ENCODE measurements at regions not wholly inside any gene's neighbourhood (a gene's known extent, or its start where the extent isn't known, plus 50 kb on each side); places are given as distances from the start of the nearest gene placed in this dataset.
A peak's percentile ranks its signal among the peaks of the same experiment; 100 is the strongest.

GRCh38 chr1:244318512-244318911 is 133.2 kb downstream of the ADSS2 start:
- Histone ChIP-seq H3K18ac (ENCODE audit: low read depth in 1 of 2, low read length in 2 of 2) (peak overlapping the region in 1 of 2 experiments; percentile 28), H2BK5ac (ENCODE audit: low read depth, low read length, poor library complexity, severe bottlenecking) (no peak overlapping the region), H3K27ac (ENCODE audit: low read length, poor library complexity, severe bottlenecking) (no peak overlapping the region), H3K36me3 (ENCODE audit: control insufficient read depth in 1 of 2, insufficient read depth in 2 of 2, low read depth in 1 of 2, low read length in 2 of 2) (no peaks in the 10 kb centered on the region), H3K14ac (ENCODE audit: low read length in 2 of 2) (no peak overlapping the region), H2AFZ (ENCODE audit: low read depth, low read length) (no peak overlapping the region), H3K23ac (ENCODE audit: low read length in 2 of 2) (no peak overlapping the region), H3K4me2 (ENCODE audit: low read length, poor library complexity, severe bottlenecking) (no peak overlapping the region), H2AK5ac (ENCODE audit: low read length, severe bottlenecking) (no peak overlapping the region), H3K9ac (ENCODE audit: low read length) (no peak overlapping the region), H2BK120ac (ENCODE audit: low read depth, low read length) (no peak overlapping the region), H4K8ac (ENCODE audit: low read length) (peak overlapping the region; percentile 53), H3K4me1 (ENCODE audit: control insufficient read depth, insufficient read depth, low read depth, low read length) (no peaks in the 10 kb centered on the region), H4K91ac (ENCODE audit: low read length) (peak overlapping the region; percentile 65), H2BK12ac (ENCODE audit: low read length in 2 of 2) (peak overlapping the region in 1 of 2 experiments; percentile 49), H3K79me1 (replicated peaks; ENCODE audit: low read length, poor library complexity, severe bottlenecking) (no peaks in the 10 kb centered on the region), H2BK15ac (ENCODE audit: low read depth, poor library complexity, severe bottlenecking) (no peak overlapping the region), H3K9me3 (ENCODE audit: control insufficient read depth, low read length) (no peaks in the 10 kb centered on the region), H3K4me3 (ENCODE audit: insufficient read depth in 1 of 2, low read depth in 1 of 2, low read length in 2 of 2) (no peak overlapping the region), H3K4ac (ENCODE audit: low read depth in 1 of 2, low read length in 2 of 2) (peak overlapping the region in 1 of 2 experiments; percentile 51), H3K27me3 (ENCODE audit: control insufficient read depth in 1 of 2, insufficient read depth in 1 of 2, low read length in 2 of 2) (no peaks in the 10 kb centered on the region)
- 98% methylated on average over 5 of the region's 5 CpGs for WGBS
- DNase-seq: no peak

GRCh38 chr1:244319283-244320132 is 132.2 kb downstream of the ADSS2 start:
- peak overlapping the region; percentile 14 to 30 for H3K18ac ChIP-seq (ENCODE audit: low read depth in 1 of 2, low read length in 2 of 2)
- peak overlapping the region; percentile 19 for H4K8ac ChIP-seq (ENCODE audit: low read length)
- H3K4me2 ChIP-seq (ENCODE audit: low read length, poor library complexity, severe bottlenecking): no peak overlapping the region
- no peak overlapping the region for H2BK120ac ChIP-seq (ENCODE audit: low read depth, low read length)
- no peaks in the 10 kb centered on the region for H3K4me1 ChIP-seq (ENCODE audit: control insufficient read depth, insufficient read depth, low read depth, low read length)
- no peak overlapping the region for H3K14ac ChIP-seq (ENCODE audit: low read length in 2 of 2)
- no peak overlapping the region for H2BK5ac ChIP-seq (ENCODE audit: low read depth, low read length, poor library complexity, severe bottlenecking)
- H3K9me3 ChIP-seq (ENCODE audit: control insufficient read depth, low read length): no peaks in the 10 kb centered on the region
- H3K27ac ChIP-seq (ENCODE audit: low read length, poor library complexity, severe bottlenecking): no peak overlapping the region
- no peak overlapping the region for H3K4me3 ChIP-seq (ENCODE audit: insufficient read depth in 1 of 2, low read depth in 1 of 2, low read length in 2 of 2)
- no peak overlapping the region for H2BK12ac ChIP-seq (ENCODE audit: low read length in 2 of 2)
- no peak overlapping the region for H2AFZ ChIP-seq (ENCODE audit: low read depth, low read length)
- peak; percentile 83 for DNase-seq
- no peak overlapping the region for H2AK5ac ChIP-seq (ENCODE audit: low read length, severe bottlenecking)
- H3K27me3 ChIP-seq (ENCODE audit: control insufficient read depth in 1 of 2, insufficient read depth in 1 of 2, low read length in 2 of 2): no peaks in the 10 kb centered on the region
- H2BK15ac ChIP-seq (ENCODE audit: low read depth, poor library complexity, severe bottlenecking): no peak overlapping the region
- no peaks in the 10 kb centered on the region for H3K36me3 ChIP-seq (ENCODE audit: control insufficient read depth in 1 of 2, insufficient read depth in 2 of 2, low read depth in 1 of 2, low read length in 2 of 2)
- no peak overlapping the region for H4K91ac ChIP-seq (ENCODE audit: low read length)
- no peak overlapping the region for H3K23ac ChIP-seq (ENCODE audit: low read length in 2 of 2)
- peak overlapping the region; percentile 67 for H3K9ac ChIP-seq (ENCODE audit: low read length)
- no peak overlapping the region for H3K4ac ChIP-seq (ENCODE audit: low read depth in 1 of 2, low read length in 2 of 2)
- no peaks in the 10 kb centered on the region for H3K79me1 ChIP-seq (replicated peaks; ENCODE audit: low read length, poor library complexity, severe bottlenecking)
- WGBS: 77% methylated on average over 8 of the region's 9 CpGs

DNA sequence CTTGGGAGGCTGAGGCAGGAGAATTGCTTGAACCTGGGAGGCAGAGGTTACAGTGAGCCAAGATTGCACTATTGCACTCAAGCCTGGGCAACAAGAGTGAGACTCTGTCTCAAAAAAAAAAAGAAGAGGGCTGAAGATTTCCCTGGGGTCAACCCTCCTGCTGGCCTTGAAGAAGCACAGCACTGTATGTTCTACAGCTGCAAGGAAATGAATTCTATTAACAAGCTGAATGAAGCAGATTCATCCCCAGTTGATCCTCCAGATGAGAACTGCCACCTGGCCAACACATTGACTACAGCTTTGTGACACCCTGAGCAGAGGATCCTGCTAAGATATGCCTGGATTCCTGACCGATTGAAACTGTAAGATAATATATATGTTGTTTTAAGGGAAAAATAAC is 129.5 kb downstream of the ADSS2 start:
- no CpG with 5 or more reads among the region's 1 CpG for WGBS
- Histone ChIP-seq H3K9me3 (ENCODE audit: control insufficient read depth, low read length) (peaks cover under 1% of the 10 kb centered on the region), H2AFZ (ENCODE audit: low read depth, low read length) (no peak overlapping the region), H2BK12ac (ENCODE audit: low read length in 2 of 2) (peak overlapping the region; percentile 93 to 94), H4K8ac (ENCODE audit: low read length) (no peak overlapping the region), H3K4me1 (ENCODE audit: control insufficient read depth, insufficient read depth, low read depth, low read length) (no peaks in the 10 kb centered on the region), H3K9ac (ENCODE audit: low read length) (peak overlapping the region; percentile 81), H3K23ac (ENCODE audit: low read length in 2 of 2) (no peak overlapping the region), H4K91ac (ENCODE audit: low read length) (peak overlapping the region; percentile 83), H2BK15ac (ENCODE audit: low read depth, poor library complexity, severe bottlenecking) (no peak overlapping the region), H3K36me3 (ENCODE audit: control insufficient read depth in 1 of 2, insufficient read depth in 2 of 2, low read depth in 1 of 2, low read length in 2 of 2) (no peaks in the 10 kb centered on the region), H3K79me1 (replicated peaks; ENCODE audit: low read length, poor library complexity, severe bottlenecking) (no peaks in the 10 kb centered on the region), H3K18ac (ENCODE audit: low read depth in 1 of 2, low read length in 2 of 2) (peak overlapping the region; percentile 54 to 61), H3K27me3 (ENCODE audit: control insufficient read depth in 1 of 2, insufficient read depth in 1 of 2, low read length in 2 of 2) (no peaks in the 10 kb centered on the region), H3K14ac (ENCODE audit: low read length in 2 of 2) (no peak overlapping the region), H3K27ac (ENCODE audit: low read length, poor library complexity, severe bottlenecking) (peak overlapping the region; percentile 93), H3K4me3 (ENCODE audit: insufficient read depth in 1 of 2, low read depth in 1 of 2, low read length in 2 of 2) (no peak overlapping the region), H2BK120ac (ENCODE audit: low read depth, low read length) (no peak overlapping the region), H2AK5ac (ENCODE audit: low read length, severe bottlenecking) (peak overlapping the region; percentile 91), H3K4me2 (ENCODE audit: low read length, poor library complexity, severe bottlenecking) (no peak overlapping the region), H2BK5ac (ENCODE audit: low read depth, low read length, poor library complexity, severe bottlenecking) (no peak overlapping the region), H3K4ac (ENCODE audit: low read depth in 1 of 2, low read length in 2 of 2) (peak overlapping the region in 1 of 2 experiments; percentile 63)
- peak; percentile 34 for DNase-seq

DNA sequence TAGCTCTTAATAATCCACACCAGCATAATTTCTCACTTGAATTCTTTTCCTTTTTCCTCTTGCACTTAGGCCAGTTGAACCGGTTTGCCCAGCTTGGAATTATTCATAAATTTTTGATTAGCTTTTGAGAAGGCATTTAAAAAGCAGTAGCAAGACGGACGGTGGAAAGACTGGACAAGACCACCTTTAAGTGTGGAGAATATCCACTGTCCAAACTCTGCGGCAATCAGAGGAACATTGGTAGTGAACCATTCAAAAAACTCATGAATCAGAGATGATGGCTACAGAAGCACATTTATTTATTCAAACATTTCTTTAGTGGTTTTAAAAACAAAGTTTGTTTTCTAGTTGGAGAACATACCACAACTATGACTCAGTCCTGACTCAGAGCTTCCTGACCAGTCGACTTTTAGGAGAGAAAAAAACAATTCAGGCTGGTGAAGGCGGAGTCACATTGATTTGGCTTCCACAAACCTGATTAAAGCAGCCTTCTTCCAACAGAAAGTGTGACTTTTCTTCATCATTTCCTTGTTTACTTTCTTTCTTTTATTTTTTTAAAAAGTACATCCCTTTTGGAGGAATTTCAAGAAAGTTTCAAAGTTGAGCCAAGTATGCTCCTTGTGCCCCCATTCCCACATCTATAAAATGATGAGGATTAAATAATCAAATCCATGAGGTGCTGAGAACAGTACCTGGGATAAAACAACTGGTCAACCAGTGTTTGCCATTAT is 128.8 kb downstream of the ADSS2 start:
- no peak overlapping the region for H2BK12ac ChIP-seq (ENCODE audit: low read length in 2 of 2)
- H3K27me3 ChIP-seq (ENCODE audit: control insufficient read depth in 1 of 2, insufficient read depth in 1 of 2, low read length in 2 of 2): no peaks in the 10 kb centered on the region
- no peak overlapping the region for H2AK5ac ChIP-seq (ENCODE audit: low read length, severe bottlenecking)
- peak overlapping the region; percentile 81 for H3K9ac ChIP-seq (ENCODE audit: low read length)
- no peak overlapping the region for H2BK15ac ChIP-seq (ENCODE audit: low read depth, poor library complexity, severe bottlenecking)
- peaks cover 8% of the 10 kb centered on the region for H3K9me3 ChIP-seq (ENCODE audit: control insufficient read depth, low read length)
- H3K36me3 ChIP-seq (ENCODE audit: control insufficient read depth in 1 of 2, insufficient read depth in 2 of 2, low read depth in 1 of 2, low read length in 2 of 2): no peaks in the 10 kb centered on the region
- no peak overlapping the region for H2BK5ac ChIP-seq (ENCODE audit: low read depth, low read length, poor library complexity, severe bottlenecking)
- no peak overlapping the region for H2AFZ ChIP-seq (ENCODE audit: low read depth, low read length)
- no peaks in the 10 kb centered on the region for H3K79me1 ChIP-seq (replicated peaks; ENCODE audit: low read length, poor library complexity, severe bottlenecking)
- peak overlapping the region in 1 of 2 experiments; percentile 24 for H3K4me3 ChIP-seq (ENCODE audit: insufficient read depth in 1 of 2, low read depth in 1 of 2, low read length in 2 of 2)
- DNase-seq: peak; percentile 95
- H3K4me2 ChIP-seq (ENCODE audit: low read length, poor library complexity, severe bottlenecking): peak overlapping the region; percentile 37
- H4K8ac ChIP-seq (ENCODE audit: low read length): no peak overlapping the region
- no peak overlapping the region for H4K91ac ChIP-seq (ENCODE audit: low read length)
- H2BK120ac ChIP-seq (ENCODE audit: low read depth, low read length): peak overlapping the region; percentile 58
- peak overlapping the region; percentile 93 for H3K27ac ChIP-seq (ENCODE audit: low read length, poor library complexity, severe bottlenecking)
- H3K4ac ChIP-seq (ENCODE audit: low read depth in 1 of 2, low read length in 2 of 2): peak overlapping the region in 1 of 2 experiments; percentile 19
- peak overlapping the region; percentile 17 to 79 for H3K18ac ChIP-seq (ENCODE audit: low read depth in 1 of 2, low read length in 2 of 2)
- H3K14ac ChIP-seq (ENCODE audit: low read length in 2 of 2): no peak overlapping the region
- H3K23ac ChIP-seq (ENCODE audit: low read length in 2 of 2): no peak overlapping the region
- no peaks in the 10 kb centered on the region for H3K4me1 ChIP-seq (ENCODE audit: control insufficient read depth, insufficient read depth, low read depth, low read length)
- 0% methylated on average over 5 of the region's 6 CpGs for WGBS

Data from mesenchymal stem cell (in vitro differentiated cells and primary cell).